GM12891 (cell line): ENCODE measurements at regions not wholly inside any gene's neighbourhood (a gene's known extent, or its start where the extent isn't known, plus 50 kb on each side); places are given as distances from the start of the nearest gene placed in this dataset.

ENCODE experiments used
- POLR2A ChIP-seq: IDR thresholded peaks from 2 replicates; pipeline ENCODE4 v1.6.1; 2011; ENCODE audit warnings: low read depth, low read length, control low read depth
- POLR2AphosphoS5 ChIP-seq: IDR thresholded peaks from 2 replicates; pipeline ENCODE4 v1.6.1; 2011; ENCODE audit warnings: low read depth, low read length, control low read depth

DNA sequence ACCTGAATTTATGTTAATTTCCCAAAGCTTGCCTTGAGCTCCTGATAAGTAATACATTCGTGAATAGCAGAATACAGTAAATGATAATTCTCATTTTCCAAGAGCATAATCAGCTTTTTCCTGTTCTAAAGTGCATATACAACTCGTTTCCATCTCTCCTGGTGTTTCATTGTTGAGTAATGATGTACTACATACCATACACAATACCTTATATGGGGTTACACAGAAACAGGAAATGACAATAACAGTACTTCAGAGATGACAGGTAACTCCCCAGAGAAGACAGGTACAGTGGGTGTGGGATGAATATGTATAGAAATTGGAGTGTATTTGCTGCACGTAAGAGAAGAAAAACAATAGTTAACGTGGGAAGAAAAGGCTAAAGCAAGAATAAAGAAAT, 287.1 kb downstream of the TENT4A start:
- no peak for TF ChIP-seq POLR2A
- TF ChIP-seq POLR2AphosphoS5, result no peak
